GM19351 (cell line): ENCODE measurements at regions not wholly inside any gene's neighbourhood (a gene's known extent, or its start where the extent isn't known, plus 50 kb on each side); places are given as distances from the start of the nearest gene placed in this dataset.
"Not testable (repeated sequence)": the region's sequence is repeated elsewhere in the genome, so short reads cannot be mapped to it uniquely, and the experiment has no call there.

Experiments used
- ATAC-seq: cut with Tn5 transposase; IDR thresholded peaks from one replicate; pipeline ENCODE4 v1.9.1; 2021; ENCODE audit warnings: mild to moderate bottlenecking, moderate library complexity; ENCODE audit not compliant: unreplicated experiment

GRCh38 chr3:194056323-194056722 lies 79.6 kb upstream of the HES1 start:
- not testable (repeated sequence) for ATAC-seq

- no peak for ATAC-seq
Measured at GRCh38 chr3:194056731-194057415, 79.1 kb upstream of the HES1 start.

- ATAC-seq: peak; percentile 29
Measured at GRCh38 chr3:194057570-194058188, 78.3 kb upstream of the HES1 start.

GRCh38 chr3:194058189-194058571 lies 77.8 kb upstream of the HES1 start:
- ATAC-seq: peak; percentile 64

- no peak for ATAC-seq
Measured at GRCh38 chr3:194058753-194059152, 77.2 kb upstream of the HES1 start.

GRCh38 chr3:194061421-194062030 lies 74.4 kb upstream of the HES1 start:
- ATAC-seq: no peak

- no peak for ATAC-seq
Measured at GRCh38 chr3:194062830-194063229, 73.1 kb upstream of the HES1 start.

- ATAC-seq: no peak
Measured at GRCh38 chr3:194064380-194065332, 71.3 kb upstream of the HES1 start.

- not testable (repeated sequence) for ATAC-seq
Measured at GRCh38 chr3:194067327-194067726, 68.6 kb upstream of the HES1 start.

GRCh38 chr3:194067949-194068362 lies 68.0 kb upstream of the HES1 start:
- no peak for ATAC-seq

- ATAC-seq: no peak
Measured at GRCh38 chr3:194069421-194070219, 66.3 kb upstream of the HES1 start.

- ATAC-seq: no peak
Measured at GRCh38 chr3:194070220-194070633, 65.7 kb upstream of the HES1 start.

- peak; percentile 96 for ATAC-seq
Measured at GRCh38 chr3:194070634-194071409, 65.1 kb upstream of the HES1 start.

- no peak for ATAC-seq
Measured at GRCh38 chr3:194072097-194072428, 63.9 kb upstream of the HES1 start.

- no peak for ATAC-seq
Measured at GRCh38 chr3:194072691-194073279, 63.2 kb upstream of the HES1 start.

- ATAC-seq: no peak
Measured at GRCh38 chr3:194073926-194074325, 62.0 kb upstream of the HES1 start.

- ATAC-seq: no peak
Measured at GRCh38 chr3:194075088-194075615, 60.8 kb upstream of the HES1 start.

- ATAC-seq: no peak
Measured at GRCh38 chr3:194075802-194076460, 60.0 kb upstream of the HES1 start.

GRCh38 chr3:194076475-194076874 lies 59.5 kb upstream of the HES1 start:
- ATAC-seq: no peak
